Right hindlimb (tissue), 1 donor: ENCODE measurements at regions not wholly inside any gene's neighbourhood (a gene's known extent, or its start where the extent isn't known, plus 50 kb on each side); places are given as distances from the start of the nearest gene placed in this dataset.
"Not testable (repeated sequence)": the region's sequence is repeated elsewhere in the genome, so short reads cannot be mapped to it uniquely, and the experiment has no call there.

Experiments
- DNase-seq: peaks from one replicate; pipeline ENCODE4 v3.0.0-alpha.2; 2018

DNA sequence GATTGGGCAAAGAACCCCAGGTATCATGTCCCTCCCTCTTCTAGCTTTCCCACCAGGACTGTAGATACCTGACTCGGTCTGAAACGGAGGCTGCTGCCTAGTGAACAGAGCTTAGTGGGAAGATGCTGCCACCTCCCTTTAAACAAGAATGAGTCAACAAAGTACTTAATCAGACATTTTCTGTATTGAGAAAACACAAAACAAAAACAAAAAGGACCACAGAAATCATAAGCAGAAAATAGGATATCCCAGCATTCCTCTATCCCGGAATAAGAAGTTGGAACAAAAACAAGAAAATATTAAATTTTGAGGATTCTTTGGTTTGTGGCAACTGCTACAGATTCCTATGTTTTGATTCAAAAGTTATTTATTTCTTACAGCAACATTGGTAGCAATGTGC lies 51.7 kb upstream of the COL8A1 start:
- DNase-seq = no peak

DNA sequence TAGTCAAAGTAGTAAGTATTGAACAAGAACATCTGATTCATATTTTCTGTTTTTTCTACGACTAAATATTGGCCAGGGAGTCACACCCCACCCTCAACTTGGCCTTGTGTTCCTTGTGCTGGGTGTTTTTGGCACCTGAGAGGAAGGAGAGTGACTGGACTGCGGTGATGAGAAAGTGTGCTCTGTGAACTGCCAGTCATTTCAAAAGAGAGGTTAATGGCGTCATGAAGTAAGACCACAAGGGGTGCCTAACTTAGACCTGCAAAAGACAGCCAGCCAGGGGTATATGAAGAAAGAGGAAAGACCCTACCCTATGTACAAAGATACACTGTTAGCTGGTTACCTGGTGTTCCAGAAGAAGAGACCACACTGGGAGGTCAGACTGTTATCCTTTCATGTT lies 58.4 kb upstream of the COL8A1 start:
- no peak for DNase-seq

DNA sequence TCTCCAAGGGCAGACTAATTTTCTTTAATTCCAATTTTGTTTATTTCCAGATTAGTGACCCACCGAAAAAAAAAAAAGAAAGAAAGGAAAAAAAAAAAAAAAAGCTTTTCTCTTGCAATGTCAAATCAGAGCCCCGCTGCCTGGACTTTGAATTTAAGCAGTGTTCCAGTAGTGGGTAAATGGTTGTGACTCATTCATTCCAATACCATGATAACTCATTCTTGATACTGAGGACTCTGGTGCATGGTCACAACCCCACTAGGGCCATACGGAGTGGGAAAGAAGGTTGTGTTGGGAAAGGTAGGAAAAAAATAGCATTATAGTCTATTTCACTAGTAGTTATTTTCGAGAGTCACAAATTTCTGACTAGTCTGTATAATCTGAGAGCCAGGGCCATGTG lies 59.1 kb upstream of the COL8A1 start:
- DNase-seq = no peak

DNA sequence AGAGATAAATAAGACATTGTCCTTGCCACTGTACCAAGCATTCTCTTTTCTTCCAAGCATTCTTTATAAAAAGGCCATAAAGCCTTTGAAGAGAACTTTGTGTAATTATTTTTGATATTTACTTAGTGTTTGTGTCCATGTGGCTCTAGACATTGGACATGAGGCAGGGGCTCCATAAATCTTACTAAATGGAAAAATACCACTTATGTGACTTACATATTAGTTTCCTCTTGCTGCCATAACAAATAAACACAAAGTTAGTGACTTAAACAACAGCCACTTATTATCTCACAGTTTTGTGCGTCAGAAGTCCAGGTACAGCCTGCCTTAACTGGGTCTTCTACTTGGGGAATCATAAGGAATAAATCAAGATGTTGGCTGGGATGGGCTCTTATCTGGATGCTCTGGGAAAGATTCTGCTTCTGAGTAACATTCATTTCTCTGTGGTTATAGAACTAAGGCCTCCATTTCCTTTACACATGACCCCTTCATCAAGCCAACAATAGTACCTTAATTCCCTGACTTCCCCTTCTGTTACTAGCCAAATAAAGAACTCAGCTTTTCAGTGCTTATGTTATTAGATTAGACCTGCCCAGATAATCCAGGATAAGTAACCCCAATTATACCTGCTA lies 59.9 kb upstream of the COL8A1 start:
- DNase-seq = no peak

DNA sequence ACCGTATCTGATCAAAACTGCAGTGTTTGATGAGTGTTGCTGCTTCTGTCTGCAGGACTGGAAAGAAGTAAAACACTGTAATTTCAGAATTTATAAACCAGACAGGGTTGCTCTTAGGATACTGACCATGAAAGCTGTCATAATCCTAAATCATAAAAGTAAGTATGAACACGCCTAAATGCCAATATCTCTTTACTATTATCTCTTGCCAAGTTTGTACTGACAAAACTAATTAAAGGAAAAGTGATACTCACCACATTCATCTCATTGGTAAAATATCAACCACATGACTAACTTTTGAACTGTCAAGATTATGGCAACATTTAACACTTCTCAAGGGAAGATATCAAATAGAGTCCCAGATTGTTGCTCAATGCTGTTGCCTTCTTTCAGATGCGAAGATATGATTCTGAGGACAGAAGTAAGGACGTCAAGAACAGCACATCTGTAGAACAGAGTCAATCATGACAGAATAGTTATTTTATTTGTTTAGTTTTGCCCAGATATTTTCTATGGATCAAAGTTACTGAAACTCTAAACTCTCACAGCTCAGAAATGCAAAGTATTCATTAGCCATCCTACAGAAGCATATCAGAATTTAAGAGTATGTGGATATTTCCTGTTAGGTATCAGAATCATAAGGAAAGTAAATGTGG lies 61.4 kb upstream of the COL8A1 start:
- no peak for DNase-seq

DNA sequence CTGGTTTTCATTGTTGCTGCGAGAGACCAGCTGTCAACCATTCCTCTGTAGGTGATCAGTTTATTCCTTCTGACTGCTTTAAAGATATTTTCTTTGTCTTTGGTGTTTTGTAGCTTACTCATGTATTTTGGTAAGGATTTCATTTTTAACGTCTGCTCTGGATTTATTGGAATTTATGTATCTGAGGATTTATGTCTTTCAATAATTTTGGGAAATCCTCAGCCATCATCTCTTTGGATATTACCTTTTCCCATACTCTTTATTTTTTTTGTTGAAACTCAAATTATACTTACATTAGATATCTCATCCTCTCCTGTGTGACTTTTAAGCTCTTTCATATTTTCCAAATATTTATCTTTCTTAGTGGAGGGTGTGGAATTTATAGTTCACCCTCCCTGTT lies 62.7 kb upstream of the COL8A1 start:
- DNase-seq = no peak

DNA sequence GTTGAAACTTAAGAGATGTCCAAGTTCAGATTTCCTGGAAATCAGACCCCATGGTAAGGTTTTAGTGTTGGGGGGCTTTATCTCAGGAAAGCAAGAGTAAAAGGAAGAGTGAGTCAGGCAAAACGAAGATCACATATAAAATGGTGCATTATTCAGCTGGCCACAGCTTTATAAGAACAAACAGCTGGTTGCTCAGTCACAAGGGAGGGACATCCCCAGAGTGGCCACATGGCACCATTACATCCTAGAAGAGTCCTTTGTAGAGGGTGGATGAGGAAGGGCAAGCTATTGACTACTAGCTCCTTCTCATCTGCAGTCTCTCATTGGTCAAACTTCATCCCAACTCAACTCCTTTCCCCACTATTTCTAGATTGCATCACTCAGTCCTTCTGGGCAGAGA lies 68.3 kb upstream of the COL8A1 start:
- no peak for DNase-seq

DNA sequence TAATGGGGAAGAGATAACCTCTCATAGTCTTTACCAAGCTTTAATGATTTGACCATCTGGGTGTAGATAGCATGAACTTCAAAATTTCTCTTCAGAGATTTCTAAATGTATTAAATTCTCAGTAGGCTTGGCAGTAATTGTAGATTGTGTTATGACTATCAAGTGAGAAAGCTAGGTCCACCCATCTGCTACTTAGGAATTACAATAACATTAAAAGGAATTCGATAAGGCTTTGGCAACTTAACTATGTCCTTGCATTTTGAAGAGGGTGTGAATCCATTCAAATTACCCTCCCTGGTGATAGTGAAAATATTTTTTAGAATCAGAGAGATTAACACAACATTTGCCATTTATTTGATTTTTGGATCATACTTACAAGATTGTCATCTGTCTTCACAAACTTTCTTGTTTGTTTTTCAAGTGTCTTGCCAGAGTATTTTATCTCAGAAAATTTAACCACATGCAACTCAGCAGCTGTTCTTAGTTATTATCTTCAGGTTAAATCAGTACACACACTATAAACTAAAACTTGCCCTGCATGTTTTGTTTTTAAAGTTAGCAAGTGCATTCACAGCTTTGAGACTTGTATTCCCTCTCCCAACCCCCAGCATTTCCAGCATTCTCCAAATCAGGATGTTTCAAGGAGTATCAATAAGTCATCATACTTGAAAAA lies 69.6 kb upstream of the COL8A1 start:
- DNase-seq = no peak

DNA sequence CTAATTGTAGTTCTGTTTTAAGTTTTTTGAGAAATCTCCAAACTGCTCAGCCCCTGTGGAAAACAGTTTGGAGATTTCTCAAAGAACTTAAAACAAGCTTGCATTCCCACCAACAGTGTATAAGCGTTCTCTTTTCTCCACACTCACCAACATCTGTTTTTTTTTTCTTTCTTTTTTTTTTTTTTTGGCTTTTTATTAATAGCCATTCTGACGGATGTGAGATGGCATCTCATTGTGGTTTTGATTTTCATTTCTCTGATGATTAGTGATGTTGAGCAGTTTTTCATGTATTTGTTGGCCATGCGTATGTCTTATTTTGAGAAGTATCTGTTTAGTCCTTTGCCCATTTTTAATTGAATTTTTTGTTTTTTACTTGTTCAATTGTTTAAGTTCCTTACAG lies 73.1 kb upstream of the COL8A1 start:
- DNase-seq = no peak

DNA sequence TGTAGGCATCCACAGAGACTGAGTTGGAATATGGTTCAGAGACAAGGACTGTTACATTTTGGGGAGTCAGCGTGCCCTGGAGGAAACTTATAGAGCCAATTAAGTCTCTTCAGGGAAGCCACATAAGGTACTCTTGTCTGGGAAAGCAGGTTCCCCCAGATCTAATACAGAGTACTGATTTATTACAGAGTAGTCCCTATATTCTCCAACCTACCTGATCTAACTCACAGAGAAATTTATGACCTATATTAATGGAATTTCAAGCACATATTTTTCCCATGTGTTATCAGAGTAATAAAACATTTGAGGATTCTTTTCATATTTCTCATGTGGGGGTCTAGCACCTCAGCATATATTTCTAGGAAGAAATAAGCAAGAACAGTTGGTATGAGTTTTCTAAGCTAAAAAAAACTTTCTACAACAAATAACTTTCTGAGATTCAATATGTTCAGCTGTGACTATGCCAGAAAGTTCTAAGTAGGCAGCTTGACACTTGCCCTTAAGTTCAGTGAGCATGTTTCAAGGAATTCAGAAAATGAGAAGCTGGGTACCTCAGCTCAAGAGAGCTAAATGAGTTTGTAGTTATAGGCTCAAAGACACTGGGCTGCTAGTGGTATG lies 75.3 kb upstream of the COL8A1 start:
- no peak for DNase-seq

DNA sequence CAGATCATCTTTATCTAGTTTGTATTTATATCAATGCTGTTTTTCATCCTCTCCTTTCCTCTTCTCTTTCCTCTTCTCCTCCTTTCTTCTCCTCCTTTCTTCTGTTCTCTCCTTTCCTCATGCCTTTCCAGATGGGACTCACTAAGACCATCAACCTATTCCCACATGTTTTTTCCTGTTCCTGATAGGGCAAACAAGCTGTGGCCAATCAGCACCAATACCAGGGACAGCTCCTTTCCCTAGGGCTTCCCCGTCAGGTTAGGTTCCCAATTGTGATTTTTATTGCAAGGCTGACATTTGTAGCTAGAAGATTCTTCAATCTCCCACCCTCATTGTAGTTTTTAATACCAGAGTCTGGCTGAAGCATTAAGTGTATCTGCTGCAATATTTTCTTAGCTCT lies 76.3 kb upstream of the COL8A1 start:
- DNase-seq = no peak

DNA sequence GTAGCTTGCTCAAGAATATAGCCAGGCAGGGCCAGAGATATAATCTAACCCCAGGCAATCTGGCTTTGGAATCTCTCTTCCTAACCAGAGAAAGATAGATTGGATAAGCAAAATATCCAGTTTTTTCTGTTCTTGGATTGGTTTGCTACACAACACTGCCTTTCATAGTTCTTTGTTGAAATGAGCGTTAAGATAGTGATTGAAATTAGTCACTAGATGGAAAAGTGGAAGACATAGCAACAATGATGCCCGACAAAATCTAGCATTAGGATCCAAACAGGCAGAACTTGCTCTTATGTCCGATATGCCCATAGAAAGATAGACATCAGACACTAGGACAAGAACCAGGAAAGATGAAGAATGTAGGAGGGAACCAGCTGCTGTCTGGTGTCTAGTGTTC lies 77.3 kb upstream of the COL8A1 start:
- no peak for DNase-seq

DNA sequence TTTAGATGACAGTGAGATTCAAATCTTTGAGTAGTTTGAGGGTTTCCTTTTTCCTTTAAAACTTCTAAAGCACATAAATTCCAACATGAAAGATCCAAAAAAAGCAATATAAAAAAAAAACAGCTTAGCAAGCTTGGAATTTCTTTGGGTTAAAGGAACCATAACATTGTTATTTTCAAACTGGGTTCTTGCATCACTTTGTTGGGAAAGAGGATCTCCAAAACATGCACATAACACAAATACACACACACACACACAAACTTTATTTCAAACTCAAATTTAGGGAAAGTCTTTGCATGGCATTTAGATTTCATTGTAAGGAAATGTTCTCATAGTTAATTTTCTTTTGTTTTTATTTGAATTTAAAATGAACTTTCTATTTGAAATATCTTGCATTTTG lies 79.2 kb upstream of the COL8A1 start:
- DNase-seq = no peak

DNA sequence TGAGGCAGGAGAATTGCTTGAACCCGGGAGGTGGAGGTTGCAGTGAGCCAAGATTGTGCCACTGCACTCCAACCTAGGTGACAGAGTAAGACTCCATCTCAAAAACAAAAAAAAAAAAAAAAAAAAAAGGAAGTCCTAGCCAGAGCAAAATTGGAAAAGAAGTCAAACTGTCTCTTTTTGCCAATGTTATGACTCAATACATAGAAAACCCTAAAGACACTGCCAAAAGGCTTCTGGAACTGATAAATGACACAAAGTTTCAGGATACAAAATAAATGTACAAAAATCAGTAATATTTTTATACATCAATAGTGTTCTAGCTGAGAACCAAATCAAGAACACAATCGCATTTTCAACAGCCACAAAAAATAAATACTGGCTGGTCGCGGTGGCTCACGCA lies 82.5 kb upstream of the COL8A1 start:
- DNase-seq = not testable (repeated sequence)

DNA sequence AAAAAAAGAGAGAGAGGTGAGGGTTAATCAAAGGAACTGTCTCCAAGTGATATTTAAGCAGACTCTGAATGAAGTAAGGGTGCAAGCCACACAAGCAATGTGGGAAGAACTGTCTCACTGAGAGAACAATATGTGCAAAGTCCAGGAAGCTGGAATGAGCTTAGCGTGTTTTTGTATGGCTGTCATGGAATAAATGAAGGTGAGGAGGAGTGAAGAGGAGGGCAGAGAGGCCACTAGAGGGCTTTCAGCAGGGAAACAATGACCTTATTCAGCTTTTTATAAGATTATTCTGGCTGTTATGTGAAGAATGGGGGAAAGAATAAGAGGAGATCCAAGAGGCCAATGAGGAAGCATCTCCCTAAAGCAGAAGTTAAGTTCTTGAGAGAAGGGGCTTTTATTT lies 86.9 kb upstream of the COL8A1 start:
- no peak for DNase-seq

DNA sequence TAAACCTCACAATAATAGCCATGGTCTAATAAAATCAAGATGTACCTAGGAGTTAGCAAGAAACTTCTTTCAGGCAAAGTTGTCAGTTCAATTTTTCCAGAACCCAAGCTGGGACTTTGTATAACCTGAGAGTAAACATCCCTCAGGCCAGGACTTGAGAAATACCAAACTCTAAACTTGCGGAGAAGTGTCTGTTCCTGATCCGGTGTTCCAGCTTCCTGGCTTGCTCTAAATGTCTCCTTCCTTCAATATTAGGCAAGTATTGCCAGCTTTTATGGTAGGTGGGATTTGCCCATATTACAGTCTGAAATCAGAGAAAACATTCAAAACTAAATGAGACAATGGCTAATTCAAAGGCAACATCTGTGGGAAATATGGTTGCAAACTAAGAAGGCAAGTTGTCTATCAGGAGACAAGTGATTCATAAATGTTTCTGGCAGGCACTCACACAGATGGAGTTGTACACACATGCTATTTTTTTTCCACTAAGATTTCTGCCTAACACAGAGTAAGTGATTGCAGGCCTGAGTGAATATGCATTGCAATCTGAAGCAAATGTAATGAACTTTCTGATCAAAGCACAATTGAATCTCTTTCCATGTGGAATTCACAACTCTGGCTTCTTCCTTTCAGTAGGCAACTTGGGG lies 88.3 kb upstream of the COL8A1 start:
- DNase-seq = no peak

DNA sequence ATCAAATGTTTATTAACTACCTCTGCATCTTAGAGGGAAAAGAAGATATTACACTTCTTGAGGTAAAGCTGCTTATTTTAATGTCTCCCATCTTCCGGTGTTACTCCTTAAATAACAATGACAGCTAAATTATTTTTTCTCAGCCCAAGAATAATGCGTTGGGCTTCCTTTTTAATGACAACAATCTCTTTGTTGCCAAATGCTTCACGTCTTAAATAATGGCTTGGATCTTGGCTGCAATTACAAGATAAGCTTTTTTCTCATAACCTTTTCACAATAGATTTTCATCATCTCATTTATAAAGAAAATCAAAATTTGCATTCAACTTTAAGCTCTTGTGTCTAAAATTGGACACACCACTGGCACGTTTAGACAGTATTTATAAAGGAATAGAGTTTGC lies 89.2 kb upstream of the COL8A1 start:
- DNase-seq = no peak

DNA sequence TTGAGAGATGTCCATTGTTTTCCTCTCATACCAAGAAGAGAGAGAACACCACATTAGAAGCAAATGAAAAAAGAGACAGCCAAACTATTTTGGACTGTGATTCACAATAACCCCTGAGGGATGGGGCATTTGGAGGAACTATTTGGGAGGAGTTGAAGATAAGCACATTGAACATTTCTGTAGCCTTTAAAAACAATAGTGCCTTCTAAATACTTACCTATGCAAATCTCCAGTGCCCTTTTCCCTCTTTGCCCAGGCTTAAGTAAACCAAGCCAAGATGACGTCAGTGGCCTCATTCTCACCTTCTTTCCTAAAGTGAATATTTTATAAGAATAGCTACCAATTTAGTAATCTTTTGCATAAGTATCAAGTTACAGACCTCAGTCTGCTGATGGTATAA lies 89.7 kb upstream of the COL8A1 start:
- no peak for DNase-seq

DNA sequence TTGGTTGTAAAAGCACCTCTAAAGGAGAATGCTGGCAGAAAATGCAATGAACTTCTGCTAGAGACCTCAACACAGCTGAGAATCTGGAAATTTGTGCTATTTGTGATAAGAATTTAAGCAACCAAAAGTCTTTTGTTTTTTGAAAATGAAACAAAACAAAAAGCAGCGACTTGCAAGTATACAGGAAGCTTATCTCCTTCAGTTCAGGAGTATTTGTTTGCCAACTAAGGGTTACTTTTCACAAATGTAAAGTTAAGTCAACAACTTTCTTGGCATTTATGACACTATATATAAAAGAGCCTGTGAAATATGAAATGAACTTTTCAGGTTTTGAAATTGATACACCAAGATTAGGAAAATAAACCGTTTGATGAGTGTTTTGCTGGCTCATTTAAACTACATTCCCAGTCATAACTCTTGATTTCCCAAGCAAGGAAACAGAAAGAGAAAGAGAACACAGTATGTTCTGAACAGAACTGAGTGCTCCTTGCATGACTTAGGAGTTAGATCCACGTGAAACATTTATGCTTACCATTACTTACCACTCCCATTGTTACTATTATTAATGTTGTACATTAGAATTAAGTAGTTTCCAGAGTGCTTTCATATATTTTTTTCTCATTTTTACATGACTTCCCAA lies 92.3 kb upstream of the COL8A1 start:
- no peak for DNase-seq

DNA sequence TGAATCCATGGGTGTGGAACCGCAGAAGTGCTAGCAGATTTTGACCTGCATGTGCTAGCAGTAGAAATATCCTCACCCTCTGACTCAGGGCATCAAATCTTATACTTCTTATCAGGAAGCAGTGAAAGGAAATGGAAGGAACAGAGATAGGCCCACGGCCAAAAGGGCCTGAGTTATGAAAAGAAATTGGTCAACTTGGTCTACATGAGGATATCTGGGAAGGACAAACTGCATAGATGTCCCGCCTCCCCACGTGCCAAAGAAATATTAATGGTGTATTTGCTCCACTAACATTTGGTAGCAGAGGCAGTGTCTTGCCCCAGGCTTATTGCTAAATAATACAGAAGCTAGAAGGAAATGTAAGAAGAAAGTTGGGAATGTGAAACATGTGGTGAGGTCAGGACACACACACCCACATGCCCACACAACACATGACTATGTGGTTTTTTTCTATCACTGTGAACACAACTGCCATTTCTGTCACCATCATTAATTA lies 93.6 kb upstream of the COL8A1 start:
- no peak for DNase-seq

DNA sequence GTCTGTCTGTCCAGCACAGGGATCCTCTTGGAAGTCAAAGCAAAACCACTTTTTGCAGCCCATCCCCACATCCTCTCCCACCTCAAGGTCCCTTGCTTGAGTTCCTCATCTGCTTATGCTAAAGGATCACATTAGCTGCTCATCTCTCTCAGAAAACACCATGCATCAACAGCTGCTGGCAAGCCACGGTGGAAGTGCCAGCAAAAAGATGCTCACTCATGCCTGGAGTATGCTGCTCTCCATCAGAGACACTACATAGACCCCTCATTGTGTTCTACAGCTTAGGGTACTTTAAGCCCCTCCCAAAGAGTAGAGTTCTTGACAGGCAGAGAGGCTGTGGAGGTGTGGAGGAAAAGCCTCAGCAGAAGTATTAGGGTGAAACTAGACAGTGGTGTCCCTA lies 94.6 kb upstream of the COL8A1 start:
- no peak for DNase-seq

DNA sequence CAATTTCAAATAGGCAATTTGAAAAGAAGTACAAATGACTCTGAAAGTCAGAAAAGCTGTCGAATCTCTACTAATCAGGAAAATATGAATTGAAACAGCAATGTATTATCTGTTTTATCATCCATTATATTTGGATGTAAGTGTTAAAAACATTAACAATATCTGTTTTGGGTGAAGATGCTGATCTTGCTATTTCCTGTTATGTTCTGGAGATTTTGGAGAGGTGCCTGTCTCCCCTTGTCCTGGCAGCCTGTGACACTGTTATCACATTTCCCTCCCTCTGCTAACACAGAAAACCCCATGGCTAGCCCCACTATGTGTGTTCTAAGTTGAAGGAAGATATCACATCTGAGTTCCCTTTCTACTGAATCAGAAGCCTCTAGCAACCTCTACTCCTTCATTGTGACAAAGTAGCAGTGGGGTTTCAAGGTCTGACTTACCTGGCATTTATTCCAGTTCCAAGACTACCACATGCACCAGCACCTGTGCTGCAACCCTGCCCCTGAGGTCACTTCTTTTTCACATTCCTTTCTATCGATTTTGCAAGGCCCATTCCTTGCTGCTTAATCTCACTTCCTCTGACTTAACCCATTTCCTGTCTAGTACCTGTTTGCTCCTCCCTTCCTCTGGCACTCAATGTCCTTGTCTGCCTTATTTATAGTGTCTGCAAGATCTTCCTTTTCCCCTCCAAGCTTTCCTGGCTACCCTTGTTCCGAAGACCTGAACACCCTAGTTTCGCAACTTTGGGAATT lies 95.5 kb upstream of the COL8A1 start:
- DNase-seq = no peak
